GM19397 (cell line): ENCODE measurements at regions not wholly inside any gene's neighbourhood (a gene's known extent, or its start where the extent isn't known, plus 50 kb on each side); places are given as distances from the start of the nearest gene placed in this dataset.
"Not testable (repeated sequence)": the region's sequence is repeated elsewhere in the genome, so short reads cannot be mapped to it uniquely, and the experiment has no call there.

Experiments
- ATAC-seq: cut with Tn5 transposase; IDR thresholded peaks from one replicate; pipeline ENCODE4 v1.9.1; 2021; ENCODE audit warnings: mild to moderate bottlenecking, moderate library complexity; ENCODE audit not compliant: unreplicated experiment

- no peak for ATAC-seq
Measured at GRCh38 chr1:195715652-195716051, 892.6 kb downstream of the KCNT2 start.

- ATAC-seq: no peak
Measured at GRCh38 chr1:195714248-195714647, 894.0 kb downstream of the KCNT2 start.

- ATAC-seq: no peak
Measured at GRCh38 chr1:195709821-195710220, 898.4 kb downstream of the KCNT2 start.

- ATAC-seq: no peak
Measured at GRCh38 chr1:195704028-195704427, 904.2 kb downstream of the KCNT2 start.

GRCh38 chr1:195701149-195701548 is 907.1 kb downstream of the KCNT2 start:
- no peak for ATAC-seq

- peak; percentile 79 for ATAC-seq
Measured at GRCh38 chr1:195697130-195697529, 911.1 kb downstream of the KCNT2 start.

GRCh38 chr1:195686764-195687163 is 921.5 kb downstream of the KCNT2 start:
- no peak for ATAC-seq

GRCh38 chr1:195664628-195665027 is 943.6 kb downstream of the KCNT2 start:
- ATAC-seq: no peak

- no peak for ATAC-seq
Measured at GRCh38 chr1:195663549-195664280, 944.5 kb downstream of the KCNT2 start.

- no peak for ATAC-seq
Measured at GRCh38 chr1:195656780-195657179, 951.5 kb downstream of the KCNT2 start.

- ATAC-seq: not testable (repeated sequence)
Measured at GRCh38 chr1:195648875-195649274, 959.4 kb downstream of the KCNT2 start.

- ATAC-seq: no peak
Measured at GRCh38 chr1:195637539-195637938, 970.7 kb downstream of the KCNT2 start.

- ATAC-seq: peak; percentile 66
Measured at GRCh38 chr1:195618287-195618686, 990.0 kb downstream of the KCNT2 start.

- no peak for ATAC-seq
Measured at GRCh38 chr1:195617106-195617505, 991.1 kb downstream of the KCNT2 start.

GRCh38 chr1:195608883-195609282 is 999.4 kb downstream of the KCNT2 start:
- no peak for ATAC-seq

- ATAC-seq: no peak
Measured at GRCh38 chr1:195606483-195606882, 1001.8 kb downstream of the KCNT2 start.

GRCh38 chr1:195604287-195604686 is 1004.0 kb downstream of the KCNT2 start:
- no peak for ATAC-seq

- no peak for ATAC-seq
Measured at GRCh38 chr1:195597891-195598290, 1010.3 kb downstream of the KCNT2 start.

- ATAC-seq: no peak
Measured at GRCh38 chr1:195594773-195595172, 1013.5 kb downstream of the KCNT2 start.

- no peak for ATAC-seq
Measured at GRCh38 chr1:195594322-195594721, 1013.9 kb downstream of the KCNT2 start.

- ATAC-seq: no peak
Measured at GRCh38 chr1:195591917-195592672, 1016.1 kb downstream of the KCNT2 start.

GRCh38 chr1:195590649-195591048 is 1017.6 kb downstream of the KCNT2 start:
- ATAC-seq: no peak
